Neuron (in vitro differentiated cells): ENCODE measurements at regions not wholly inside any gene's neighbourhood (a gene's known extent, or its start where the extent isn't known, plus 50 kb on each side); places are given as distances from the start of the nearest gene placed in this dataset.

Source experiments
- H2AFZ ChIP-seq: one replicate; pipeline ENCODE4 v1.6.1; 2013; ENCODE audit warnings: low read depth, mild to moderate bottlenecking, inconsistent platforms, low read length, moderate library complexity
- H3K27me3 ChIP-seq: one replicate; pipeline ENCODE4 v1.6.1; 2013; ENCODE audit warnings: low read length; ENCODE audit not compliant: insufficient read depth
- H3K36me3 ChIP-seq: one replicate; pipeline ENCODE4 v1.6.1; 2013; ENCODE audit warnings: low read length; ENCODE audit not compliant: insufficient read depth
- H3K4me1 ChIP-seq: one replicate; pipeline ENCODE4 v1.6.1; 2013; ENCODE audit warnings: low read length; ENCODE audit not compliant: insufficient read depth
- H3K4me3 ChIP-seq: 2 replicates; pipeline ENCODE4 v1.5.1; 2013; ENCODE audit warnings: mild to moderate bottlenecking, low read length, moderate library complexity
- H3K9me3 ChIP-seq: one replicate; pipeline ENCODE4 v1.6.1; 2013; ENCODE audit warnings: low read length

- Histone ChIP-seq H3K9me3 (no peaks in the 10 kb centered on the region), H3K4me3 (no peak overlapping the region), H3K4me1 (peaks cover 13% of the 10 kb centered on the region), H2AFZ (no peak overlapping the region), H3K27me3 (no peaks in the 10 kb centered on the region), H3K36me3 (no peaks in the 10 kb centered on the region)
Observed at GRCh38 chr10:131456411-131456810, 144.9 kb upstream of the TCERG1L start.

GRCh38 chr10:131461093-131461492 lies 149.6 kb upstream of the TCERG1L start:
- no peak overlapping the region for H2AFZ ChIP-seq
- H3K36me3 ChIP-seq, result no peaks in the 10 kb centered on the region
- no peak overlapping the region for H3K4me3 ChIP-seq
- no peaks in the 10 kb centered on the region for H3K9me3 ChIP-seq
- H3K27me3 ChIP-seq, result peaks cover 3% of the 10 kb centered on the region
- no peaks in the 10 kb centered on the region for H3K4me1 ChIP-seq

GRCh38 chr10:131464789-131465188 lies 153.3 kb upstream of the TCERG1L start:
- no peaks in the 10 kb centered on the region for H3K36me3 ChIP-seq
- H3K9me3 ChIP-seq, result no peaks in the 10 kb centered on the region
- peaks cover 3% of the 10 kb centered on the region for H3K27me3 ChIP-seq

GRCh38 chr10:131469551-131469950 lies 158.0 kb upstream of the TCERG1L start:
- Histone ChIP-seq H3K9me3 (no peaks in the 10 kb centered on the region), H2AFZ (no peak overlapping the region), H3K4me1 (no peaks in the 10 kb centered on the region), H3K36me3 (no peaks in the 10 kb centered on the region), H3K27me3 (no peaks in the 10 kb centered on the region), H3K4me3 (no peak overlapping the region)

More at GRCh38 chr10:131464789-131465188, 153.3 kb upstream of the TCERG1L start:
- H3K4me1 ChIP-seq, result no peaks in the 10 kb centered on the region
- H3K4me3 ChIP-seq, result no peak overlapping the region
- no peak overlapping the region for H2AFZ ChIP-seq

GRCh38 chr10:131473645-131474044 lies 162.1 kb upstream of the TCERG1L start:
- Histone ChIP-seq H3K27me3 (no peaks in the 10 kb centered on the region), H3K36me3 (no peaks in the 10 kb centered on the region), H3K4me1 (no peaks in the 10 kb centered on the region), H3K9me3 (no peaks in the 10 kb centered on the region), H2AFZ (no peak overlapping the region), H3K4me3 (no peak overlapping the region)

- Histone ChIP-seq H3K4me1 (no peaks in the 10 kb centered on the region), H3K9me3 (no peaks in the 10 kb centered on the region), H3K36me3 (no peaks in the 10 kb centered on the region), H2AFZ (no peak overlapping the region), H3K27me3 (no peaks in the 10 kb centered on the region), H3K4me3 (no peak overlapping the region)
Observed at GRCh38 chr10:131474416-131474815, 162.9 kb upstream of the TCERG1L start.

GRCh38 chr10:131475043-131475442 lies 163.5 kb upstream of the TCERG1L start:
- no peaks in the 10 kb centered on the region for H3K4me1 ChIP-seq
- H3K9me3 ChIP-seq, result no peaks in the 10 kb centered on the region
- no peak overlapping the region for H3K4me3 ChIP-seq
- H3K36me3 ChIP-seq, result no peaks in the 10 kb centered on the region
- H2AFZ ChIP-seq, result no peak overlapping the region
- no peaks in the 10 kb centered on the region for H3K27me3 ChIP-seq

- no peaks in the 10 kb centered on the region for H3K9me3 ChIP-seq
- no peak overlapping the region for H2AFZ ChIP-seq
- H3K4me3 ChIP-seq, result no peak overlapping the region
- H3K27me3 ChIP-seq, result no peaks in the 10 kb centered on the region
- no peaks in the 10 kb centered on the region for H3K36me3 ChIP-seq
- H3K4me1 ChIP-seq, result no peaks in the 10 kb centered on the region
Observed at GRCh38 chr10:131475803-131476202, 164.3 kb upstream of the TCERG1L start.

- Histone ChIP-seq H3K36me3 (no peaks in the 10 kb centered on the region), H3K27me3 (no peaks in the 10 kb centered on the region), H3K4me1 (no peaks in the 10 kb centered on the region), H2AFZ (no peak overlapping the region), H3K4me3 (no peak overlapping the region), H3K9me3 (no peaks in the 10 kb centered on the region)
Observed at GRCh38 chr10:131477457-131478121, 166.1 kb upstream of the TCERG1L start.

GRCh38 chr10:131478377-131478989 lies 167.0 kb upstream of the TCERG1L start:
- Histone ChIP-seq H3K36me3 (no peaks in the 10 kb centered on the region), H2AFZ (no peak overlapping the region), H3K9me3 (no peaks in the 10 kb centered on the region), H3K27me3 (no peaks in the 10 kb centered on the region), H3K4me3 (no peak overlapping the region), H3K4me1 (no peaks in the 10 kb centered on the region)

GRCh38 chr10:131480066-131480465 lies 168.5 kb upstream of the TCERG1L start:
- Histone ChIP-seq H3K4me3 (no peak overlapping the region), H3K9me3 (no peaks in the 10 kb centered on the region), H3K4me1 (no peaks in the 10 kb centered on the region), H3K36me3 (no peaks in the 10 kb centered on the region), H2AFZ (no peak overlapping the region), H3K27me3 (no peaks in the 10 kb centered on the region)

GRCh38 chr10:131480861-131481260 lies 169.3 kb upstream of the TCERG1L start:
- no peaks in the 10 kb centered on the region for H3K9me3 ChIP-seq
- no peaks in the 10 kb centered on the region for H3K27me3 ChIP-seq
- H3K4me1 ChIP-seq, result no peaks in the 10 kb centered on the region
- H3K36me3 ChIP-seq, result no peaks in the 10 kb centered on the region
- no peak overlapping the region for H3K4me3 ChIP-seq
- no peak overlapping the region for H2AFZ ChIP-seq

GRCh38 chr10:131485732-131486131 lies 174.2 kb upstream of the TCERG1L start:
- Histone ChIP-seq H3K27me3 (no peaks in the 10 kb centered on the region), H3K36me3 (no peaks in the 10 kb centered on the region), H3K4me3 (no peak overlapping the region), H3K4me1 (no peaks in the 10 kb centered on the region), H3K9me3 (no peaks in the 10 kb centered on the region), H2AFZ (no peak overlapping the region)

- Histone ChIP-seq H3K9me3 (no peaks in the 10 kb centered on the region), H3K36me3 (no peaks in the 10 kb centered on the region)
Observed at GRCh38 chr10:131487822-131488221, 176.3 kb upstream of the TCERG1L start.

More at GRCh38 chr10:131487822-131488221, 176.3 kb upstream of the TCERG1L start:
- H3K4me1 ChIP-seq, result no peaks in the 10 kb centered on the region
- H2AFZ ChIP-seq, result no peak overlapping the region
- H3K27me3 ChIP-seq, result no peaks in the 10 kb centered on the region
- H3K4me3 ChIP-seq, result no peak overlapping the region
